HFF-Myc (cell line): ENCODE measurements at regions not wholly inside any gene's neighbourhood (a gene's known extent, or its start where the extent isn't known, plus 50 kb on each side); places are given as distances from the start of the nearest gene placed in this dataset.

Experiments used
- DNase-seq: peaks from one replicate; pipeline ENCODE4 v3.0.0-alpha.2; 2011; ENCODE audit warnings: low read depth; ENCODE audit errors: extremely low read depth
- H3K4me3 ChIP-seq: replicated peaks from 2 replicates; pipeline ENCODE4 v1.5.1; 2011; ENCODE audit warnings: low read depth, mild to moderate bottlenecking, control low read depth, low read length
- TF ChIP-seq, protein P1 (sequence below): IDR thresholded peaks from 2 replicates; pipeline ENCODE4 v1.5.1; 2012; ENCODE audit warnings: mild to moderate bottlenecking, low read depth, low read length, control low read depth; ENCODE audit errors: missing control alignments

DNA sequence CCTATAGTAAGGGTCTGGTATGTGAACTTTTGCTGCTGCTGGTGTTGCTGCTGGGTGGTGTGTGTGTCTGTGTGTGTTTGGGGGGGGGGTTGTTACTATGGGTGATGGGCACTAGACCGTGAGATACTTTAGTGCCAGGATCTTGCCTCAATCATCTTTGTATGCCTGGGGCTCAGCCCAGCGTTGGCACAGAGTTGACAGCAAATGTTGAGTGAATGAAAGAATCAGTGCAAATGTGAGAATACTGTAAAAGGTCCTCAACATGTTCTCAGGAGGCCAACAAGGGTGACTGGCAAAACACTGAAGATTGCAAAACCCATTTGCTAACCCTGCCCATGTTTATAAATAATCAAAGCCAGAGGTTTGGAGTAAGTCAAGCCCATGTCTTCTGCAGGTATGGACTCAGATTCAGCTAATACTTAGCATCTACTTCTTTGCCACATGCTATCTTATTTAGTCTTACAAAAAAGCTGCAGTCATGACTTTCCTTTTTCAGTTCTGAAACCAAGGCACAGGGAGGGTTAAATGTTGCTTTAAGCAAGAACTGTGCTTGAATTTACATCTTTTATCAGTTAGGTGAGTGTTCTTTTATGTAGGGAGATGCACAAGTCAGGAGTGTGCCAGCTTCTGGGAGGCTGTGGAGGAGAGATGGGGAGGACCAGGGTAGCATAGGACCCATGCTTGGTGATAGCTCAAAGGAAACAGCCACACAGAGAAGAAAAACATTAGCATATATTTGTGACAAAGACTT, 125.3 kb upstream of the SPACA1 start:
- no peak for DNase-seq
- H3K4me3 ChIP-seq = no peak overlapping the region
- TF ChIP-seq, protein P1, sequence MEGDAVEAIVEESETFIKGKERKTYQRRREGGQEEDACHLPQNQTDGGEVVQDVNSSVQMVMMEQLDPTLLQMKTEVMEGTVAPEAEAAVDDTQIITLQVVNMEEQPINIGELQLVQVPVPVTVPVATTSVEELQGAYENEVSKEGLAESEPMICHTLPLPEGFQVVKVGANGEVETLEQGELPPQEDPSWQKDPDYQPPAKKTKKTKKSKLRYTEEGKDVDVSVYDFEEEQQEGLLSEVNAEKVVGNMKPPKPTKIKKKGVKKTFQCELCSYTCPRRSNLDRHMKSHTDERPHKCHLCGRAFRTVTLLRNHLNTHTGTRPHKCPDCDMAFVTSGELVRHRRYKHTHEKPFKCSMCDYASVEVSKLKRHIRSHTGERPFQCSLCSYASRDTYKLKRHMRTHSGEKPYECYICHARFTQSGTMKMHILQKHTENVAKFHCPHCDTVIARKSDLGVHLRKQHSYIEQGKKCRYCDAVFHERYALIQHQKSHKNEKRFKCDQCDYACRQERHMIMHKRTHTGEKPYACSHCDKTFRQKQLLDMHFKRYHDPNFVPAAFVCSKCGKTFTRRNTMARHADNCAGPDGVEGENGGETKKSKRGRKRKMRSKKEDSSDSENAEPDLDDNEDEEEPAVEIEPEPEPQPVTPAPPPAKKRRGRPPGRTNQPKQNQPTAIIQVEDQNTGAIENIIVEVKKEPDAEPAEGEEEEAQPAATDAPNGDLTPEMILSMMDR = no peak

DNA sequence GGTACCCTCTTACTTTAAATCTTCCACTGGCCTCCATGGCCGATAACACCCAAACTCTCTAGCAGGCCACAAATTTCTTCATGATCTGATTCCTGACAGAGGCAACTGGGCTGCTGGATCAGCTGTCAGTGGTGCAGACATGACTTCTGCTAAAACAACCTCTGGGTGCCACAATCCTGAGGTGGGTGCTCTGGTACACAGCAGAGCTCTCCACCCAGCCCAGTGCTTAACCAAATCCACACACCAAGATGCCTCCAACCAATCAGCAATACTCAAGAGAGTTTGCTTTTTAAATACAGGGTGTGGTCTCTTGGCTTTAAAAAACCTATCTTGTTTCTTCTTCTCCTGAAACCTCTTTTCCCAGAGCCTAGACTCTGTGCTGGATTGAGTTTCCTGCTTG, 126.6 kb upstream of the SPACA1 start:
- no peak overlapping the region for H3K4me3 ChIP-seq
- DNase-seq = no peak
- TF ChIP-seq, protein P1 = no peak

GRCh38 chr6:87920245-87920644, 127.4 kb upstream of the SPACA1 start:
- no peak for DNase-seq
- TF ChIP-seq, protein P1 = no peak
- H3K4me3 ChIP-seq = no peak overlapping the region

GRCh38 chr6:87919416-87919815, 128.2 kb upstream of the SPACA1 start:
- DNase-seq = no peak
- no peak overlapping the region for H3K4me3 ChIP-seq
- TF ChIP-seq, protein P1 = no peak

GRCh38 chr6:87919001-87919400, 128.6 kb upstream of the SPACA1 start:
- no peak for DNase-seq
- H3K4me3 ChIP-seq = no peak overlapping the region
- TF ChIP-seq, protein P1 = no peak

DNA sequence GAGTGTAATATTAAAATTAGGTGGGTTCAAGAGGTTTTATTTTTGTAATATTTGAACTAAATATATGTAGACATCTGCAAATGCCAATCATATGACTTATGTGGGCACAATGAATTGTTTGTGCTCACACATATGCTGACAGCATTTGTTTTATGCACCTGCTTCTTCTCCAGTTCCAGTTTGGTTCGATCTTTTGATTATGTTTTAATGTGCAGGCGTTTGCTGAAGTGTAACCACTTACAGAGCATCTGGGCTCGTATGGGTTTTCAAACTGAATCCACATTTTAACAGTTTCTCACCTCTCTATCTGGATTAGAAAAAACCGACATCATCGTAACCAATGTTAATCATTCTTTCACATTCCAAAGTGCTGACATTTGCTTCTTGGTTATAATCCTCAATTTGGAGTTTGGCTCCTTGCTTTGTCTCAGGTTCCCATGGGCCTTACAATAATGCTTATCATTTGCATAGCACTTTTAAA, 129.1 kb upstream of the SPACA1 start:
- no peak overlapping the region for H3K4me3 ChIP-seq
- TF ChIP-seq, protein P1 = no peak
- DNase-seq = no peak
